Natural killer cell (primary cell): ENCODE measurements at regions not wholly inside any gene's neighbourhood (a gene's known extent, or its start where the extent isn't known, plus 50 kb on each side); places are given as distances from the start of the nearest gene placed in this dataset.

Experiments used
- ATAC-seq, 3 donors: fragments of 150-1000 bp in 2 of 3; fragments of 200-7000 bp in 1 of 3; cut with Tn5 transposase; 1 replicate in 1 of 3; 2 replicates in 2 of 3; pipeline ENCODE4 v1.10.0; 2021; ENCODE audit warnings: mild to moderate bottlenecking in 2 of 3, moderate library complexity in 2 of 3
- DNase-seq, 2 donors: peaks; one replicate each; pipeline versions ENCODE4 v3.0.0 to v3.0.0-alpha.2; 2013 to 2021; ENCODE audit warnings: mixed read lengths in 1 of 2
- H3K27ac ChIP-seq: one replicate; pipeline ENCODE4 v1.5.1; 2013; ENCODE audit warnings: mild to moderate bottlenecking, low read length
- H3K27me3 ChIP-seq: one replicate; pipeline ENCODE4 v1.6.1; 2013; ENCODE audit warnings: low read length; ENCODE audit not compliant: control insufficient read depth, insufficient read depth
- H3K36me3 ChIP-seq: one replicate; pipeline ENCODE4 v1.6.1; 2013; ENCODE audit warnings: low read length; ENCODE audit not compliant: control insufficient read depth, insufficient read depth
- H3K4me1 ChIP-seq: one replicate; pipeline ENCODE4 v1.6.1; 2013; ENCODE audit warnings: low read length; ENCODE audit not compliant: control insufficient read depth, insufficient read depth
- H3K4me3 ChIP-seq: one replicate; pipeline ENCODE4 v1.5.1; 2013; ENCODE audit warnings: low read length
- H3K9me3 ChIP-seq: one replicate; pipeline ENCODE4 v1.6.1; 2013; ENCODE audit warnings: low read length; ENCODE audit not compliant: control insufficient read depth, insufficient read depth
- H3K27ac Mint-ChIP-seq, 2 donors: one replicate each; pipeline ENCODE4 v1.8.0; 2022; ENCODE audit warnings: mild to moderate bottlenecking in 2 of 2, mixed read lengths in 2 of 2, moderate library complexity in 1 of 2
- H3K27me3 Mint-ChIP-seq, 2 donors: one replicate each; pipeline ENCODE4 v1.8.0; 2022; ENCODE audit warnings: low read depth in 2 of 2, mixed read lengths in 2 of 2
- H3K36me3 Mint-ChIP-seq: one replicate; pipeline ENCODE4 v1.8.0; 2022; ENCODE audit warnings: mixed read lengths
- H3K4me1 Mint-ChIP-seq, 2 donors: one replicate each; pipeline ENCODE4 v1.8.0; 2022; ENCODE audit warnings: mixed read lengths in 2 of 2
- H3K4me3 Mint-ChIP-seq: one replicate; pipeline ENCODE4 v1.8.0; 2022; ENCODE audit warnings: mild to moderate bottlenecking, moderate library complexity, mixed read lengths
- H3K9me3 Mint-ChIP-seq, 2 donors: one replicate each; pipeline ENCODE4 v1.8.0; 2022; ENCODE audit warnings: mixed read lengths in 2 of 2
- WGBS: methylation state at CpG from one replicate; pipeline ENCODE4 v1.1.7; 2013; ENCODE audit warnings: missing lambda C conversion rate; ENCODE audit not compliant: insufficient coverage; 5-methylcytosine and 5-hydroxymethylcytosine counted together
- intact Hi-C: fragments of 100-400 bp; cut with micrococcal nuclease; formaldehyde crosslinking; loops from one replicate; pipeline ENCODE4 v1.14.2; 2022
- TF ChIP-seq, protein P1 (sequence below): fragments of 200-600 bp; IDR thresholded peaks from one replicate; pipeline ENCODE4 v1.8.0; 2022; ENCODE audit warnings: antibody characterized with exemption

DNA sequence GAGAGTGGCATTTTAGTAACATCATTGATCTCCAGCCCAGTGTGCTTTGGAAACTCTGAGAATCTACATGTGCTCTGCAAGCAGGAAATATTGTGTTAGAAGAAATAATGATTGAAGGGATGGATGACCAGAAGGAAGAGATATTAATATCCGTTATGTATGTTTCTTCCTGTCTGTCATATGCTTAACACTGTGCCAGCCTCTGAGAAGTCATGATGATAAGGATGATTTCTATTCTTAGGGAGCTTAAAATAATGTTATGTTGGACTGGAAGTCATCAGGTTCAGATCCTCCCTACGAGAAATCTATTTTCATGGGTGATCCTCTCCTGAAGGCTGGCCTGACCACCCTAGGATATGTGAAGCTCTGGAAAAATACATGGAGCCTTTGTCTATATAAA, 192.4 kb upstream of the GORAB start:
- TF ChIP-seq, protein P1, sequence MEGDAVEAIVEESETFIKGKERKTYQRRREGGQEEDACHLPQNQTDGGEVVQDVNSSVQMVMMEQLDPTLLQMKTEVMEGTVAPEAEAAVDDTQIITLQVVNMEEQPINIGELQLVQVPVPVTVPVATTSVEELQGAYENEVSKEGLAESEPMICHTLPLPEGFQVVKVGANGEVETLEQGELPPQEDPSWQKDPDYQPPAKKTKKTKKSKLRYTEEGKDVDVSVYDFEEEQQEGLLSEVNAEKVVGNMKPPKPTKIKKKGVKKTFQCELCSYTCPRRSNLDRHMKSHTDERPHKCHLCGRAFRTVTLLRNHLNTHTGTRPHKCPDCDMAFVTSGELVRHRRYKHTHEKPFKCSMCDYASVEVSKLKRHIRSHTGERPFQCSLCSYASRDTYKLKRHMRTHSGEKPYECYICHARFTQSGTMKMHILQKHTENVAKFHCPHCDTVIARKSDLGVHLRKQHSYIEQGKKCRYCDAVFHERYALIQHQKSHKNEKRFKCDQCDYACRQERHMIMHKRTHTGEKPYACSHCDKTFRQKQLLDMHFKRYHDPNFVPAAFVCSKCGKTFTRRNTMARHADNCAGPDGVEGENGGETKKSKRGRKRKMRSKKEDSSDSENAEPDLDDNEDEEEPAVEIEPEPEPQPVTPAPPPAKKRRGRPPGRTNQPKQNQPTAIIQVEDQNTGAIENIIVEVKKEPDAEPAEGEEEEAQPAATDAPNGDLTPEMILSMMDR = no peak
- H3K4me3 Mint-ChIP-seq = no peak overlapping the region
- H3K4me3 ChIP-seq = no peak overlapping the region

DNA sequence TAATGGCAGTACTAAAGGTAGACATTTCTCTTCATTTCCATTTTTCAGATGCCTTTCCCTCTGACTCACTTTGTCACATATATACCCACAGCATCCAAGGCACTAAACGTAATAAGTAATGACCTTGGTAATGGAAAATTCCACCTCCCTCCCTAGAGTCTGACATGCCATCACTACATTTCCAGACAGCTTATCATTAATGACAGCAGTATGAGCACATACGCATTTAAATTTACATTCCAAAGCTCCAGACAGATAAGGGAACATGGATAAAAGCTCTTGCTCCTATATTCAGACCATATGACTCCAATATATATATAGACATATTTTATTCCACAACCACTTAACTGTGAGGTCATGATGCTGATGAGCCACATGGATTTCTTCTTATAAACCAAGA, 191.7 kb upstream of the GORAB start:
- Mint-ChIP-seq H3K27me3 (peaks cover 2 to 8% of the 10 kb centered on the region in 2 donors), H3K36me3 (no peaks in the 10 kb centered on the region), H3K9me3 (no peaks in the 10 kb centered on the region), H3K4me3 (no peak overlapping the region), H3K4me1 (no peaks in the 10 kb centered on the region), H3K27ac (no peak overlapping the region)
- H3K4me3 ChIP-seq = no peak overlapping the region
- TF ChIP-seq, protein P1 = no peak
- no peaks in the 10 kb centered on the region for H3K27me3 ChIP-seq
- intact Hi-C loops = no loop called here
- no peak for ATAC-seq
- WGBS = 96% methylated on average over 2 of the region's 2 CpGs
- H3K36me3 ChIP-seq = no peaks in the 10 kb centered on the region
- H3K27ac ChIP-seq = no peak overlapping the region
- H3K9me3 ChIP-seq = no peaks in the 10 kb centered on the region
- DNase-seq = no peak
- H3K4me1 ChIP-seq = no peaks in the 10 kb centered on the region

More for the DNA sequence above, 192.4 kb upstream of the GORAB start:
- H3K27ac ChIP-seq = no peak overlapping the region
- no peaks in the 10 kb centered on the region for H3K4me1 ChIP-seq
- Mint-ChIP-seq H3K27ac (no peak overlapping the region), H3K4me1 (no peaks in the 10 kb centered on the region), H3K36me3 (no peaks in the 10 kb centered on the region), H3K27me3 (peaks cover 2 to 8% of the 10 kb centered on the region in 2 donors), H3K9me3 (no peaks in the 10 kb centered on the region)
- intact Hi-C loops = no loop called here
- DNase-seq (no peak), ATAC-seq (no peak)
- no peaks in the 10 kb centered on the region for H3K27me3 ChIP-seq
- no peaks in the 10 kb centered on the region for H3K36me3 ChIP-seq
- WGBS = 81% methylated on average over 2 of the region's 2 CpGs
- no peaks in the 10 kb centered on the region for H3K9me3 ChIP-seq

DNA sequence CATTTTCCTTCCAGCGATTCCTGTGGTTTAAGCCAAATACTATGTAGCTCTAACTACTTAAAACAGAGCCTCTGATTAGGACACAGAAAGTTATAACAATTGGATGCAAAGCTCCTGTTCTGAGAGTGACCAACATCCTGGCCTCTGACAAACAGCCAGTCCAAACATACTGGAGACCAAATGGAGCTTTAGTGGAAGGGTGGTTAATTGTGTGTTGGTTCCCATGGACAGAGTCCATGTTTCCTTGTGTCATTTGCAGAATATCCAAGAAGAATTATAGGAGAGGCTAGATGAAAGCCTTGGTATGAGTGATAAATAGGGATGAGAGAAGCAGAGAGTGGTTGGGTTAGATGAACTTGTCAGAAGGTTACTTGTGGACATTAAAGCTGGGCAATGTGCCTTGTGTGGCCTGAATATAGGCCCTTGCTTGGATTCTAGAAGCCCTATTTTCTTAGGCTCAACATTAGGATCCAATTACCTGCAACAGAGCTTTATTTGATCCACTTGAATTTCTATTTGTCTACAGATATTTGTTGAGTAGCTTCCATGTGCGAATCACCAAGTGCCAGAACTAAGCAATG, 180.5 kb upstream of the GORAB start:
- ATAC-seq = no peak
- H3K4me1 ChIP-seq = no peaks in the 10 kb centered on the region
- no peaks in the 10 kb centered on the region for H3K36me3 ChIP-seq
- Mint-ChIP-seq H3K27me3 (peaks cover 0 to 3% of the 10 kb centered on the region in 2 donors), H3K9me3 (peaks cover 0 to 2% of the 10 kb centered on the region in 2 donors), H3K36me3 (no peaks in the 10 kb centered on the region), H3K4me1 (no peaks in the 10 kb centered on the region), H3K4me3 (no peak overlapping the region), H3K27ac (no peak overlapping the region)
- TF ChIP-seq, protein P1 = no peak
- H3K9me3 ChIP-seq = no peaks in the 10 kb centered on the region
- 91% methylated on average over 2 of the region's 2 CpGs for WGBS
- H3K27ac ChIP-seq = no peak overlapping the region
- no peak overlapping the region for H3K4me3 ChIP-seq
- intact Hi-C loops = no loop called here
- DNase-seq = no peak
- no peaks in the 10 kb centered on the region for H3K27me3 ChIP-seq

DNA sequence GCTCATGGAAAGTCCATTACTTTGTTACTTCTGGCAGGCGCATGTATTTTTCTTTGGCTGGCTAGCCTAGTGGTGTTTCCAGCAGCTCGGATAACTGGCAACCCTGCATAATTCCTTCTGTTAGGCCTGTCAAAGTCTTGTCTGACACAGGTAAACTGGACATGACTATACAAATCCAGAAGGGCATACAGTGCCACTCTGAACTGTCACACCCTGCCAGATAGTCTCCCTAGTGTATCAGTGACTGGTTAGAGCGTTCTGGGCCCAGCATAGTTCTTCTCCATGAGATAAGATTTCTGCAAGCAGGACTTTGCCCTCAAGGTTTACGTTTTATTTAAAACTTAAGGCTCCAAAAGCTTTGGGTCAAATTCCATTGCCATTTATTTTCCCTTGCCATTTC, 177.7 kb upstream of the GORAB start:
- ATAC-seq = no peak
- Mint-ChIP-seq H3K27me3 (peaks cover 0 to 3% of the 10 kb centered on the region in 2 donors), H3K27ac (no peak overlapping the region), H3K4me3 (no peak overlapping the region), H3K9me3 (peaks cover 4 to 6% of the 10 kb centered on the region in 2 donors), H3K36me3 (no peaks in the 10 kb centered on the region), H3K4me1 (no peaks in the 10 kb centered on the region)
- H3K4me1 ChIP-seq = no peaks in the 10 kb centered on the region
- intact Hi-C loops = no loop called here
- H3K27ac ChIP-seq = no peak overlapping the region
- no peaks in the 10 kb centered on the region for H3K9me3 ChIP-seq
- H3K27me3 ChIP-seq = no peaks in the 10 kb centered on the region
- TF ChIP-seq, protein P1 = no peak
- H3K36me3 ChIP-seq = no peaks in the 10 kb centered on the region
- H3K4me3 ChIP-seq = no peak overlapping the region
- 82% methylated on average over 4 of the region's 4 CpGs for WGBS
- no peak for DNase-seq
